GM19035 (cell line): ENCODE measurements at regions not wholly inside any gene's neighbourhood (a gene's known extent, or its start where the extent isn't known, plus 50 kb on each side); places are given as distances from the start of the nearest gene placed in this dataset.

Experiments used
- ATAC-seq: cut with Tn5 transposase; IDR thresholded peaks from one replicate; pipeline ENCODE4 v1.9.1; 2021; ENCODE audit not compliant: unreplicated experiment

DNA sequence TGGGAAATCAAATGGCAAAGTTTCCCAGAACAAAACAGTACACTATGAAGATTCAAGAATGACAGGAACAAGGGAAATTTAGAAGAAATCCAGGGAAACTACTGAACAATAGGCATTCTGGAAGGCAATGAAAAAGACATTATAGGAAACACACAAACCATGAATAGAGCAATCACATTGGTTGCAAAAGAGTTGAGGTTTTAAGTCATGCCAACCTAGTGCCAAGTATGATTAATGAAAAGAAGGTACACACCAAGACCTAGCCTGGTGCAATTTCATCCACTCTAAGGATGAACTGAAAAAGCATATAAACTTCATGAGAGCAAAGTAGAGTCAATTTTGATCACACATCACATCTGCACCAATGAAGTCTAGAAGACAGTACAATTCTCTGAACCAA, 326.9 kb downstream of the PDHA2 start:
- ATAC-seq = no peak

- no peak for ATAC-seq
Measured at GRCh38 chr4:96170198-96170597, 330.3 kb downstream of the PDHA2 start.

GRCh38 chr4:96173756-96174155, 333.9 kb downstream of the PDHA2 start:
- ATAC-seq = no peak

GRCh38 chr4:96175871-96176270, 336.0 kb downstream of the PDHA2 start:
- no peak for ATAC-seq

GRCh38 chr4:96183611-96184010, 343.7 kb downstream of the PDHA2 start:
- ATAC-seq = no peak

- no peak for ATAC-seq
Measured at GRCh38 chr4:96186593-96186992, 346.7 kb downstream of the PDHA2 start.

GRCh38 chr4:96189761-96190160, 349.9 kb downstream of the PDHA2 start:
- ATAC-seq = no peak

DNA sequence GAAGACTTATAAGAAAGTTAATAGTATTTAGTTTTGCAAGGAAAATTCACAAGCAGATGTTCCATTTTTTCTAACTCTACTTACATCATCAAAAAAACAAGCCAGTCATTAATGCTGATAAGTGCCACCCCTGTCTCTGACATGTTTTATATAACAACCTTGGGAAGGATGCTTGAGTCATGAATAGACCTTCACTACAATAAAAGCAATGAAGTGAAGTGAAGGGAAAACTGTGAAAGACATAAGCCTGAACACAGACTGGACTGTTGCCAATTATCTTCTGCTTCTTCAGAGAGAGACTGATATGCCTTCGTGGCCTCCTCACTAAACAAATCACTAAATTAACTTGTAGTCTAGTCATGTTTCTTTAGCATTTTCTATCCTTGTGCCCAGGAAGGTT, 353.2 kb downstream of the PDHA2 start:
- ATAC-seq = no peak

DNA sequence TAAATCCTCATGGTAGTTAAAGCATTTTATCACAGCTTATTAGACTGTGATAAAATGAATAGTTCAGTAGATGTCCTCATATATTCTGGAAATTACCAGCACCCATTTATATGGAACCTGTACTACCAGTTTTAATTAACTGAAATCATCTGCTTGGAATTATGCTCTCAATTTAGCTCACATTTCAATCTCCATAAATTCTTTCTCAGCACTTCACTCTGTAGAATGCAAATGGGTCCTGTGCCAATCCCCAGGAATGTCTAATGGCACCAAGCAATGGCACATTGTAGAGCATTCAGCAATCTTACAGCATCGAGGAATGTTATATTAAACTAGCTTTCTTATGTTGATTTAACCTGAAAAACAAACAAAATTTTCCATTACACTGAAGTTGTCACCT, 355.1 kb downstream of the PDHA2 start:
- no peak for ATAC-seq

- ATAC-seq = no peak
Measured at GRCh38 chr4:96205143-96205936, 365.4 kb downstream of the PDHA2 start.

DNA sequence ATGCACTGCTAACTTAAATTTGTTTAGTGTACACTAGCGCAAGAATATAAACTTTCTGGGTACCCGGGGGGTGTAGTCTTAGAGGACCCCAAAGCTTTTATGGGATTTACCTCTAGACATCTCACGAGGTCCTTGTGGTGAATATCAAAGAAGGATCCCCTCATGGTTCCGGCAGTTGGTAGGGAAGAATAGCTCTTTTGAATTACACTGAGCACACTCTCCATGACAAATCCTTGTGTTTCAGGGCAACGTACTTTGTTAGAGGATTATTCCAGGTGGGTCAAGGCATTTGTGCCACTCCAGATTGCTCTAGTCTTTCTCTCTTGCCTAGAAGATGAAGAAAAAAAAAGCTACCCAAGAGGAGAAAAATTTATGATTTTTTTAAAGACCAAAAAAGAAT, 387.6 kb downstream of the PDHA2 start:
- no peak for ATAC-seq

- ATAC-seq = no peak
Measured at GRCh38 chr4:96228463-96228862, 388.6 kb downstream of the PDHA2 start.

GRCh38 chr4:96240041-96240440, 400.1 kb downstream of the PDHA2 start:
- ATAC-seq = no peak

DNA sequence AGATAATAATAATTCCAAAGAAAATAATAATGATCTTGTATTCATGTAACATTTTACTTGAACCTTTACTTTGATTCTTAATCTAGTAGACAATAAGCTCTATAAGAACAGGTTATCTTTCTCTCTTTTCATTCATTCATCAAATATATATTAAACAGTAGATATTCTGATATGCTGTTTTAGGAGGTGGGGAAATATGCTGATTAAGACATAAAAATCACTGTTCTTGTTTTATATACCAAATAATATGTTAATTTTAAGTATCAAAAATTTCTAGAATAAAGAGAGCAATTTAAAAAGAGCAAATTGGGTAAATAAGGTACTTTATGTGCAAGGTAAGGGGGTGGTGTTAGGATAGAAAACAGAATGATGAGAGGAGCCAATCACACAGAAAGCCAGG, 401.9 kb downstream of the PDHA2 start:
- ATAC-seq = no peak

DNA sequence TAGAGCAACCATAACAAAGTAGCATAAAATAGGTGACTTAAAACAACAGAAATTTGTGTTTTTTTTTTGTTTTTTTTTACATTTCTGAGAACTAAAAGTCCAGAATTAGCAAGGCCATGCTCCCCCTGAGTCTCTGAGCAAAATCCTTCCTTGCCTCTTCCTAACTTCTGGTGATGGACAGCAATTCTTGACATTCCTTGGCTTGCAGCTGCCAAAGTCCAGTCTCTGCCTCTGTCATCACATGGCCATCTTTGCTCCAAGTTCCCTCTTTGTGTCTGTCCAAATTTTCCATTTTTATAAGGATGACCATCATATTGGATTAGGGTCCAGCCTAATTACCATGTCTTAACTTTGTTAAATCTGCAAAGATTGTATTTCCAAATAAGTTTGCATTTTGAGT, 407.2 kb downstream of the PDHA2 start:
- no peak for ATAC-seq

DNA sequence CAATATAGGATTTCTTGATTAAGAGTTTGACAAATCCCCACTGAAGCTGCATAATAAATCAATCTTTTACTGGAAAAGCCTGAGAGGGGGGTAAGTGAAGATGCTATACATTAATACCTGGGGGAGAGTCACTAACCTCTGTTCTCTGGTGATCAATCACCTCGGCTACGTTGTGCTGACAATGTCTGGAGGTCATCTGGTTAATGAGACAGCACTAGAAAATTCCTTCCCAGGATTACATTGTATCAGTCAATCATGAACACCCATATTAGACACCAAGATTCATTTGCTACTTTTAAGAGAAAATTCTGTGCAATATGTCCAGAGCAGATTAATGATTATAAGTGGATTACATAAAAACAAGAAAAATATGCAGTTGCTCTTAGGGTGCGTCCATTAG, 408.3 kb downstream of the PDHA2 start:
- ATAC-seq = no peak

- ATAC-seq = no peak
Measured at GRCh38 chr4:96260064-96260682, 420.3 kb downstream of the PDHA2 start.

DNA sequence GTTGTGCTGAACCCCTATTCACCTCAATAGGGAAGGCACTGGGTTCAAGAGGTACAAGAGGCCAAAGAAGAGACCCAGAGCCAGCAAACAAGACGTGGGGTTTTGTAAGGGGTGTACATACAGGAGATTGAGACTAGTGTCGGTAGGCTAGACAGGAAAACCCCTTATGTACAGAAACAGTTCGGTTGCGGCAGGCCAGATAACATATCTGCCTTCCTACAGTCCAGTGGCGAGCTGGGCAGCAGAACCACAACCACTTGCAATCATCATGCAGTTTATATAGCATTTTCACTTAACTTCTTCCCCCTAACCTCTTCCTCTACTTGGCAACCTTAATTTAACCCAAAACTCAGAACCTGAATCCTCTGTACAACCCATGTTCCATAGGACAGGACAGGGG, 422.2 kb downstream of the PDHA2 start:
- ATAC-seq = no peak

DNA sequence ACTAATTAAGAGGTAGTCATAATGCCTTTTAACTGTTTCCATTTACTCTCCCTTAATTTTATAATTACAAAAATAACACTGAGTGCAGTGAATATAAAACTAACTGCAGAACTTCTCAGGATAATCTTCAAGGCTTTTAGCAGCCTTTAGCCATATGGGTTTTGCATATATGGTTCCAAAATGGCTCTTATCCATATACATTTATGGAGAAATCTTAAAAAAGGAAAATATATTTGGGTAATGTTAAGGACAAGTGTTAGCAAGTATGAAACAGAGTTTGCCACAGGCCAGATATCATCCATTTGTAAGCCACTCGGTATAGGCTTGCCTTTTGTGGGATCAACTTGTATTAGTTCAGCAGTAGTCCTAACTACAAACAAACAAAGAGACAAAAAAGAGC, 423.4 kb downstream of the PDHA2 start:
- no peak for ATAC-seq

GRCh38 chr4:96264941-96265463, 425.1 kb downstream of the PDHA2 start:
- ATAC-seq = no peak

GRCh38 chr4:96293806-96294205, 453.9 kb downstream of the PDHA2 start:
- ATAC-seq = no peak

DNA sequence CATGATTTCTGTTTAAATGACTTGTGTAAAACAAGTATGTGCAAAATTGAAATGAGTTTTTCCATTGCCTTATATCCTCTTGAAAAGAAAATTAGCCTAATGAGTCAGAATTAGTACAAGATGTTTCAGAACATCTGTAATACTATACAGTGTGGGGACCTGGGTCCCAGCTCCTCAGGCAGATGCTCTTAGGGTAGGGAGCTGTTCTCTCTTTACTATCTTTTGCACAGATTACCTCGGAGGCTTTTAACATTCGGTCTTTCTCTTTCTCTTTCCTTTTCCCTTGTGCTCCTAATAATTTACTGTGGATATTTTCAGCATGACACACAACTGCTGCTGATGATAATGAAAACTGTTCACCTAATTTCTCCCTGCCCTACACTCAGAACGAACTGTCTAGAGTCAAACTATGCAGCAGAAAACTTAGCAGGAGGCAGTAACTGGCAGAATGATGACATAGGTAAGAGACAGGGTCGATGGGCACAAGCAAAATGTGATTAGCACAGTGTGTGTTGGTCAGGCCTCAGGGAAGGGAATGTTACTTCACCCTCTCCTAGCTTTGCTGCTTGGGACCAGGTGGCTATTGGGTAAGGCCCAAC, 455.3 kb downstream of the PDHA2 start:
- no peak for ATAC-seq
